Breast epithelium (tissue), 4 donors: ENCODE measurements at regions not wholly inside any gene's neighbourhood (a gene's known extent, or its start where the extent isn't known, plus 50 kb on each side); places are given as distances from the start of the nearest gene placed in this dataset.
"Not testable (repeated sequence)": the region's sequence is repeated elsewhere in the genome, so short reads cannot be mapped to it uniquely, and the experiment has no call there.

Experiments
- DNase-seq, 2 donors: peaks; one replicate each; pipeline ENCODE4 v3.0.0-alpha.2; 2019; ENCODE audit warnings: low spot score in 2 of 2
- H3K27ac ChIP-seq, 2 donors: fragments of 200-600 bp; sonication (generic) in 1 of 2; one replicate each; pipeline ENCODE4 v1.5.1; 2016 to 2019; ENCODE audit warnings: mild to moderate bottlenecking in 1 of 2
- H3K27me3 ChIP-seq, 2 donors: fragments of 200-600 bp; sonication (generic) in 1 of 2; one replicate each; pipeline versions ENCODE4 v1.5.1 to v1.6.0; 2017 to 2019; ENCODE audit warnings: control low read depth in 1 of 2, mild to moderate bottlenecking in 1 of 2
- H3K36me3 ChIP-seq: fragments of 200-600 bp; one replicate; pipeline ENCODE4 v1.5.1; 2019
- H3K4me1 ChIP-seq, 2 donors: fragments of 200-600 bp; sonication (generic); one replicate each; pipeline ENCODE4 v1.5.1; 2016 to 2019; ENCODE audit warnings: control low read depth in 1 of 2
- H3K4me3 ChIP-seq, 3 donors: fragments of 200-600 bp; sonication (generic); 1 replicate in 2 of 3; 2 replicates in 1 of 3; pipeline ENCODE4 v1.5.1; 2016 to 2019; ENCODE audit warnings: mild to moderate bottlenecking in 3 of 3, moderate library complexity in 2 of 3
- H3K9me3 ChIP-seq, 2 donors: fragments of 200-600 bp; sonication (generic) in 1 of 2; one replicate each; pipeline ENCODE4 v1.5.1; 2016 to 2019; ENCODE audit warnings: control low read depth in 1 of 2
- POLR2A ChIP-seq: fragments of 450-650 bp; IDR thresholded peaks from one replicate; pipeline ENCODE4 v1.6.1; 2016; ENCODE audit warnings: antibody characterized with exemption, mild to moderate bottlenecking, moderate library complexity
- POLR2AphosphoS5 ChIP-seq, 3 donors: sonication (generic); formaldehyde crosslinking; IDR thresholded peaks; one replicate each; pipeline ENCODE4 v1.6.1; 2017; ENCODE audit warnings: antibody characterized with exemption in 3 of 3
- intact Hi-C: fragments of 100-400 bp; cut with DNase I; formaldehyde crosslinking; loops from one replicate; pipeline ENCODE4 v1.15.1; 2023; ENCODE audit warnings: low total_unique reads
- TF ChIP-seq, protein P1 (sequence below), 3 donors: fragments of 450-650 bp; IDR thresholded peaks; one replicate each; pipeline ENCODE4 v1.5.1; 2016 to 2017; ENCODE audit warnings: antibody characterized with exemption in 3 of 3, mild to moderate bottlenecking in 3 of 3, moderate library complexity in 3 of 3

DNA sequence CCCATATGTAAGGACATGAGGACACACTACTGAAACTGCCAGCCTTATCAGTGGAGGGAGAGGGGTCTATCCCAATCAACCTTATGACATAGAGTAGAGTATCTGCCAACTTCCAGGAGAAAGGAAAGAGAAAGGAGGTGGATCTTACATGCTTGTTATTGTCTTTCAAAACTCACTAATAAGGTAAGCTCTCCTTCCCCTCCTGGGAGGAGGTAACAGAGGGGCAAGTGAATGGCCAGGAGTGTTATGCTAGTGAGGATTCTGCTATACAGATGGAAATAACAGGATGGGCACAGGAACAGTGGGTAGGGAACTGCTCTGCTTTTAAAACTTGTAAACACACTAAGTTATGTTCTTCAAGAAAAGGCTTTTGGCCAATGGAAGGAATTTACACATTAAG, 1020.1 kb downstream of the TDRD15 start:
- no peak overlapping the region for H3K4me3 ChIP-seq
- TF ChIP-seq POLR2A (no peak), POLR2AphosphoS5 (IDR thresholded peaks at IDR 0.05) (no peak)
- TF ChIP-seq, protein P1, sequence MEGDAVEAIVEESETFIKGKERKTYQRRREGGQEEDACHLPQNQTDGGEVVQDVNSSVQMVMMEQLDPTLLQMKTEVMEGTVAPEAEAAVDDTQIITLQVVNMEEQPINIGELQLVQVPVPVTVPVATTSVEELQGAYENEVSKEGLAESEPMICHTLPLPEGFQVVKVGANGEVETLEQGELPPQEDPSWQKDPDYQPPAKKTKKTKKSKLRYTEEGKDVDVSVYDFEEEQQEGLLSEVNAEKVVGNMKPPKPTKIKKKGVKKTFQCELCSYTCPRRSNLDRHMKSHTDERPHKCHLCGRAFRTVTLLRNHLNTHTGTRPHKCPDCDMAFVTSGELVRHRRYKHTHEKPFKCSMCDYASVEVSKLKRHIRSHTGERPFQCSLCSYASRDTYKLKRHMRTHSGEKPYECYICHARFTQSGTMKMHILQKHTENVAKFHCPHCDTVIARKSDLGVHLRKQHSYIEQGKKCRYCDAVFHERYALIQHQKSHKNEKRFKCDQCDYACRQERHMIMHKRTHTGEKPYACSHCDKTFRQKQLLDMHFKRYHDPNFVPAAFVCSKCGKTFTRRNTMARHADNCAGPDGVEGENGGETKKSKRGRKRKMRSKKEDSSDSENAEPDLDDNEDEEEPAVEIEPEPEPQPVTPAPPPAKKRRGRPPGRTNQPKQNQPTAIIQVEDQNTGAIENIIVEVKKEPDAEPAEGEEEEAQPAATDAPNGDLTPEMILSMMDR (IDR thresholded peaks at IDR 0.05) = no peak
- H3K27ac ChIP-seq = no peak overlapping the region
- no peaks in the 10 kb centered on the region for H3K4me1 ChIP-seq
- H3K36me3 ChIP-seq = no peaks in the 10 kb centered on the region
- no peaks in the 10 kb centered on the region for H3K27me3 ChIP-seq
- no peak for DNase-seq
- intact Hi-C loops = no loop called here
- peaks cover 0 to 17% of the 10 kb centered on the region in 2 donors for H3K9me3 ChIP-seq

DNA sequence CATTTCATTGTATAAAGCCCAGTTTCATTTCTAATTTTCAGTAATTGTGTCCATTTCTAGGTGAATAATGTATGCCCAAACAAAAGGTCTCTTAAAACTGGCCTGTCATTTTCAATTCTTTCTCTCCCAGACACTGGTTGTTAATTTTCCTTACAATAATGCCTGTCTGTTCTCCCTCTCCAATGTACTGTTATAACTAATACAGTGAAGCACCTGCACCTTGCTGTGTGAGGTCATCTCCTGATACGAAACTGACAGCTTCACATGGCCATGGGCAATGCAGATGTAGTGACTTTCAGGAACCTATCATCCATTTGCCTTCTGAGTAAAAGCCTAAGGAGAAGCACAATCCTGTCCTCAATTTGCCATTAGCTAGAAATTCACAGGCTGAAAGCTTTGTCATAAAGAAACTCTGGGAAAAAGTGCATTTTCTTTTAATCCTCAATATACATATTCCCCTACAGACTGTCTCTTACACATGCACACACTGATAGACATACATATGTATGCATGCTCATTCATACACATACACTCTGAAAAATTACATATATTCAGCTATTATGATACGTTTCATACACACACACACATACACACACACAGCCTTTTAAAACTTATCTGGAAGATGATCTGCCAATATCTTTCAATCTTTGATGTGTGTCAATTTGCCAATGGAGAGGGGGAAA, 1030.3 kb downstream of the TDRD15 start:
- no peak overlapping the region for H3K27ac ChIP-seq
- TF ChIP-seq, protein P1 (IDR thresholded peaks at IDR 0.05) = no peak
- TF ChIP-seq POLR2A (no peak), POLR2AphosphoS5 (IDR thresholded peaks at IDR 0.05) (no peak)
- no peaks in the 10 kb centered on the region for H3K36me3 ChIP-seq
- DNase-seq = no peak
- peaks cover 0 to 5% of the 10 kb centered on the region in 2 donors for H3K9me3 ChIP-seq
- intact Hi-C loops = no loop called here
- no peaks in the 10 kb centered on the region for H3K4me1 ChIP-seq
- H3K4me3 ChIP-seq = no peak overlapping the region
- no peaks in the 10 kb centered on the region for H3K27me3 ChIP-seq

DNA sequence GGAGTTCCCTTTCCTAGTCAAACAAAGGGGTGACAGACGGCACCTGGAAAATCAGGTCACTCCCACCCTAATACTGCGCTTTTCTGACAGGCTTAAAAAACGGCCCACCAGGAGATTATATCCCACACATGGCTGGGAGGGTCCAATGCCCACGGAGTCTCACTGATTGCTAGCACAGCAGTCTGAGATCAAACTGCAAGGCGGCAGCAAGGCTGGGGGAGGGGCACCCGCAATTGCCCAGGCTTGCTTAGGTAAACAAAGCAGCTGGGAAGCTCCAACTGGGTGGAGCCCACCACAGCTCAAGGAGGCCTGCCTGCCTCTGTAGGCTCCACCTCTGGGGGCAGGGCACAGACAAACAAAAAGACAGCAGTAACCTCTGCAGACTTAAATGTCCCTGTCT, 1032.9 kb downstream of the TDRD15 start:
- H3K9me3 ChIP-seq, H3K27ac ChIP-seq, DNase-seq, H3K4me1 ChIP-seq, intact Hi-C loops, H3K27me3 ChIP-seq, H3K36me3 ChIP-seq, H3K4me3 ChIP-seq: not testable (repeated sequence)

DNA sequence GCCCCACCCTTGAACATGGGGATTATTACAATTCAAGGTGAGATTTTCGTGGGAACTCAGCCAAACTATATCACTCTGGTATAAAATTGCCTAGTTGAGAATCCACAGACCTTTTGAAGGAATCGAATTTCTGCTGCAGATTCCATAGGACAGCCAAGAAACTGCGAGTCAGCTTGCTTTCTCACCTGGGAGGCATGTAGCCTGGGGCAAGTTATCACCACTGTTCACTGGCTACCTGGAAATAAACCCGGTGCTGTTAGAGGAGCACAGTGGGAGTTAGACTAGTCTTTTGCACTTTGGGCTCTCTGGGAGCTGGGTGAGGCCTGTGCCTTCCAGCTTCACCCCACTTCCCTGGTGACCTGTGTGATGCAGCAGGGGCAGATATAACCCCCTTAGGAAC, 1043.5 kb downstream of the TDRD15 start:
- intact Hi-C loops = no loop called here
- TF ChIP-seq POLR2AphosphoS5 (IDR thresholded peaks at IDR 0.05) (no peak), POLR2A (no peak)
- TF ChIP-seq, protein P1 (IDR thresholded peaks at IDR 0.05) = no peak
- no peaks in the 10 kb centered on the region for H3K36me3 ChIP-seq

DNA sequence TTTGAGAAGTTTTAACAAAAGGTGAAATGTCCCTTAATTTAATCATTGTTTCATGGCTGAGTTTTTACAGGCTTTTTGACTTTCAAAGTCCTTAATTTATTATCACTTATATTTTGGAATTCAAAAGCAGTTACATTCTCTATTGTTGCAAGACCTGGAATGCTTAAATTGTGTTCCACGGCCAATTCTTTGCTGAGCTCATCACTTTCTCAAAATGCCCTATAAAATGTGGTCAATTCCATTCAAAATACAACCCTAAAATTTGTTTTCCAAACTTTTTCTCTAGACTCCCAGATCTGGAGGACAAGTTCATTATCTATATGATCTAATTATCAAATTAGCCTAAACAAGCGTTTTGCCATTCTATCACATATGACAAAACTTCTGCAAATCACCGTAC, 1051.2 kb downstream of the TDRD15 start:
- peaks cover 0 to 6% of the 10 kb centered on the region in 2 donors for H3K9me3 ChIP-seq
- intact Hi-C loops = no loop called here
- H3K4me3 ChIP-seq = no peak overlapping the region
- no peak for DNase-seq
- H3K36me3 ChIP-seq = no peaks in the 10 kb centered on the region
- no peaks in the 10 kb centered on the region for H3K4me1 ChIP-seq
- TF ChIP-seq POLR2A (no peak), POLR2AphosphoS5 (IDR thresholded peaks at IDR 0.05) (no peak)
- TF ChIP-seq, protein P1 (IDR thresholded peaks at IDR 0.05) = no peak
- no peaks in the 10 kb centered on the region for H3K27me3 ChIP-seq
- no peak overlapping the region for H3K27ac ChIP-seq

More for the DNA sequence above, 1043.5 kb downstream of the TDRD15 start:
- no peak overlapping the region for H3K27ac ChIP-seq
- H3K9me3 ChIP-seq = peaks cover 5 to 19% of the 10 kb centered on the region in 2 donors
- no peaks in the 10 kb centered on the region for H3K27me3 ChIP-seq
- H3K4me3 ChIP-seq = no peak overlapping the region
- H3K4me1 ChIP-seq = no peaks in the 10 kb centered on the region
- DNase-seq = no peak
